ENCODE measurements at regions not wholly inside any gene's neighbourhood (a gene's known extent, or its start where the extent isn't known, plus 50 kb on each side); places are given as distances from the start of the nearest gene placed in this dataset.

DNA sequence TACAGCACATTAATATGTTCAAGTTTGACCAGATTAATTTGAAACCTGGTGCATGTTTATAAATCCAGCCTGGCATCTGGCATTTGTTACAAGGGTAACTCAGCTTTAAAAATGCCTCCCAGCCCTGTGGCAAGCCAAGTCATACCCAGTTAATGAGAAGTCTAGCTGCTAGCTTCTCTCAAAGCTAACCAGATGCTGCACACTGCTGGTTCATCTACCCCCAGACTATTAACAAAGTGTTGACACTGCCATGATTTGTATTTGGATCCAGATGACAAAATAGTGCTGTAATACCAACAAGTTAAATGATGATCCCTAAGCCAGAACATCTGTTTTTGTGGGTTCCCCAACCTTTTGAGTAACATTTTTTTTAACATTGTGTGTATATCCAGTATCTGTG, 573.7 kb upstream of the DAB2 start:
- TF ChIP-seq ARNT (IDR thresholded peaks at IDR 0.05) (no peak), BHLHE40 (IDR thresholded peaks at IDR 0.05; ENCODE audit: borderline replicate concordance) (no peak), SUZ12 (IDR thresholded peaks at IDR 0.05) (no peak), SP1 (IDR thresholded peaks at IDR 0.05) (no peak), HDGF (IDR thresholded peaks at IDR 0.05; ENCODE audit: borderline replicate concordance) (no peak), FOXA1 (IDR thresholded peaks at IDR 0.05) (no peak)
